Right lobe of liver (tissue), 4 donors: ENCODE measurements at regions not wholly inside any gene's neighbourhood (a gene's known extent, or its start where the extent isn't known, plus 50 kb on each side); places are given as distances from the start of the nearest gene placed in this dataset.

Source experiments
- CTCF ChIP-seq, 4 donors: fragments of 200-600 bp in 3 of 4; fragments of 450-650 bp in 1 of 4; IDR thresholded peaks; one replicate each; pipeline versions ENCODE4 v1.5.1 to v1.8.0; 2016 to 2022; ENCODE audit warnings: antibody characterized with exemption in 4 of 4, mild to moderate bottlenecking in 2 of 4
- POLR2A ChIP-seq: fragments of 450-650 bp; IDR thresholded peaks from one replicate; pipeline ENCODE4 v1.6.1; 2017; ENCODE audit warnings: antibody characterized with exemption, mild to moderate bottlenecking
- donor health status: DM: no; HTN: no; CAD: no.
- donor health status: DM: no; HTN: no; CAD: no.
- donor health status: DM: no; HTN: yes; CAD: no.

DNA sequence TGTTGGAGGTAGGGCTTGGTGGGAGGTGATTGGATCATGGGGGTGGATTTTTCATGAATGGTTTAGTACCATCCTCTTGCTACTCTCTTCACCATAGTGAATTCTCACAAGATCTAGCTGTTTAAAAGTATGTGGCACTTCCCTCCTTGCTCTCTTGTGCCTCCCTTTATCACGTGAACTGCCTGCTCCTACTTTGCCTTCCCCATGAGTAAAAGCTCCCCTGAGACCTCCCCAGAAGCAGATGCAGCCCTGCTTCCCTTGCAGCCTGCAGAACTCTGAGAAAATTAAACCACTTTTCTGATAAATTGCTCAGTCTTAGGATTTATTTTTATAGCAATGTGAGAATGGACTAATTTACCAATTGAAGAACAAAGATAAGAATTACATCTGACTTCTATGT, 223.1 kb downstream of the RNF144A start:
- TF ChIP-seq CTCF (IDR thresholded peaks at IDR 0.05) (no peak), POLR2A (no peak)
